ENCODE measurements at regions not wholly inside any gene's neighbourhood (a gene's known extent, or its start where the extent isn't known, plus 50 kb on each side); places are given as distances from the start of the nearest gene placed in this dataset.

DNA sequence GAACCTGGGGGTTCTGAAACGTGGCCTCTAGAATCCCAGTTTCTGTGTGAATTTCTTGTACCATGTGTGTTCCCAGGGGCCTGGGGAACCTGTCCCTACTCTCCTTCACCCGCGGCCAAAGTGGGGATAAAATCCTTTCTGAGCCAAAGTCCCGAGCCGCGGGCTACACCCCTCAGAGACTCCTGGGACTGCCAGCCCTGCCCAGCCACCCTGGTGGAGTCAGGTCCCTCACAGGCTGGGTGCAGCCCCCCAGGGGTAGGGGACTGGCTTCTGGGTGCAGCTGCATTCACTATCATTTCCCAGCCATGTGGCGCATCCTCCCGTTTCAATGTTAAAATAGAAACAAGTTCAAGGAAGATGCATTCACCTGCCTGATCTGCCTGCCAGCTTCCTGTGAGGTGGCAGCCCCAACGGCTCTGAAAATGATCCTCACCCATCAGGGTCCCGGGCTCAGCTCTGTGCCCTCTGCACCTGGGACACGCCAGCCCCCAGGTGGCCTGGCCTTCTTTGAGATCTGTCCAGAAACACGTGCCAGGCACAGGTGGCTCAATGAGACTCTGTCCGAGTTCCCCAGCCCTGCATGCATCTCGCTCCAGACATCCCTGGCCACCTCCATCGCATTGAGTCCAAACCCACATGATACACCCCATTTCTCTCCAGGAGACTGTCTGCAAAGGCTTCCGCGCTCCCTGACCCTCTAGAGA is 338.8 kb downstream of the CTTN start:
- ATAC-seq, result no peak
- Histone ChIP-seq H3K4me1 (ENCODE audit: insufficient read depth, low read length) (no peaks in the 10 kb centered on the region), H2AFZ (ENCODE audit: low read length) (no peak overlapping the region), H4K20me1 (ENCODE audit: insufficient read depth, low read length) (peaks cover 10% of the 10 kb centered on the region; the same call in 1 of the 2 replicates), H3K27ac (ENCODE audit: extremely low read length, insufficient read depth, low read length) (no peak overlapping the region), H3K27me3 (ENCODE audit: control insufficient read depth in 1 of 2, insufficient read depth in 2 of 2, low read length in 2 of 2) (no peaks in the 10 kb centered on the region), H3K79me2 (ENCODE audit: insufficient read depth, low read length) (no peaks in the 10 kb centered on the region), H3K9me3 (ENCODE audit: low read length) (no peaks in the 10 kb centered on the region), H3K9ac (ENCODE audit: insufficient read depth, low read depth, low read length) (no peak overlapping the region), H3K4me2 (ENCODE audit: low read depth, low read length) (no peak overlapping the region), H3K4me3 (replicated peaks in 1 of 3; ENCODE audit: insufficient read depth in 1 of 3, low read depth in 2 of 3, low read length in 3 of 3) (no peak overlapping the region), H3K36me3 (replicated peaks in 1 of 2; ENCODE audit: control insufficient read depth in 1 of 2, insufficient read depth in 2 of 2, low read length in 2 of 2) (peaks cover 0 to 7% of the 10 kb centered on the region in 2 experiments; a peak in 3 of 5 replicates)
- CTCF ChIA-PET (ENCODE audit: low intra/inter-chr PET ratio, low total read pairs), result no interaction called here
- TF ChIP-seq, protein P1, sequence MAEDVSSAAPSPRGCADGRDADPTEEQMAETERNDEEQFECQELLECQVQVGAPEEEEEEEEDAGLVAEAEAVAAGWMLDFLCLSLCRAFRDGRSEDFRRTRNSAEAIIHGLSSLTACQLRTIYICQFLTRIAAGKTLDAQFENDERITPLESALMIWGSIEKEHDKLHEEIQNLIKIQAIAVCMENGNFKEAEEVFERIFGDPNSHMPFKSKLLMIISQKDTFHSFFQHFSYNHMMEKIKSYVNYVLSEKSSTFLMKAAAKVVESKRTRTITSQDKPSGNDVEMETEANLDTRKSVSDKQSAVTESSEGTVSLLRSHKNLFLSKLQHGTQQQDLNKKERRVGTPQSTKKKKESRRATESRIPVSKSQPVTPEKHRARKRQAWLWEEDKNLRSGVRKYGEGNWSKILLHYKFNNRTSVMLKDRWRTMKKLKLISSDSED (CRISPR knock-in tag; IDR thresholded peaks at IDR 0.05), result no peak
- TF ChIP-seq REPIN1 (CRISPR knock-in tag; IDR thresholded peaks at IDR 0.05; ENCODE audit: borderline replicate concordance, low read depth) (no peak), ZNF644 (CRISPR knock-in tag; IDR thresholded peaks at IDR 0.05; ENCODE audit: low read depth) (no peak), ZNF484 (CRISPR knock-in tag; IDR thresholded peaks at IDR 0.05; ENCODE audit: borderline replicate concordance, low read depth) (no peak), ZNF660 (CRISPR knock-in tag; IDR thresholded peaks at IDR 0.05; ENCODE audit: borderline replicate concordance, low read depth) (no peak), KDM5B (CRISPR knock-in tag; IDR thresholded peaks at IDR 0.05; ENCODE audit: borderline replicate concordance) (no peak), ZNF329 (CRISPR knock-in tag; IDR thresholded peaks at IDR 0.05; ENCODE audit: low read depth) (no peak), EEA1 (CRISPR knock-in tag; IDR thresholded peaks at IDR 0.05; ENCODE audit: borderline replicate concordance) (no peak), MTA3 (CRISPR knock-in tag; IDR thresholded peaks at IDR 0.05) (no peak), ZNF432 (CRISPR knock-in tag; IDR thresholded peaks at IDR 0.05; ENCODE audit: borderline replicate concordance) (no peak), ZNF460 (CRISPR knock-in tag; IDR thresholded peaks at IDR 0.05; ENCODE audit: borderline replicate concordance) (no peak), NFE2 (CRISPR knock-in tag; IDR thresholded peaks at IDR 0.05) (no peak), ZBTB21 (CRISPR knock-in tag; IDR thresholded peaks at IDR 0.05) (no peak)
- TF ChIP-seq, protein P2, sequence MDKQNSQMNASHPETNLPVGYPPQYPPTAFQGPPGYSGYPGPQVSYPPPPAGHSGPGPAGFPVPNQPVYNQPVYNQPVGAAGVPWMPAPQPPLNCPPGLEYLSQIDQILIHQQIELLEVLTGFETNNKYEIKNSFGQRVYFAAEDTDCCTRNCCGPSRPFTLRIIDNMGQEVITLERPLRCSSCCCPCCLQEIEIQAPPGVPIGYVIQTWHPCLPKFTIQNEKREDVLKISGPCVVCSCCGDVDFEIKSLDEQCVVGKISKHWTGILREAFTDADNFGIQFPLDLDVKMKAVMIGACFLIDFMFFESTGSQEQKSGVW (CRISPR knock-in tag; IDR thresholded peaks at IDR 0.05; ENCODE audit: borderline replicate concordance), result no peak
- no TSS peak for BruUV-seq (replicated peaks)
- in situ Hi-C loops (cut with HindIII; ENCODE audit: extremely low pct_ligation_motif_present, low pct_unique_long_range_greater_than_20kb) (no loop called here), intact Hi-C loops (cut with micrococcal nuclease; ENCODE audit: unreplicated experiment) (no loop called here)
- WGBS (ENCODE audit: low lambda C conversion rate), result 98% methylated on average over 8 of the region's 17 CpGs
- POLR2A ChIA-PET, result no interaction called here
- FAIRE-seq, result no peak
- DNase-seq (ENCODE audit: low spot score), result no peak
